ENCODE measurements at regions not wholly inside any gene's neighbourhood (a gene's known extent, or its start where the extent isn't known, plus 50 kb on each side); places are given as distances from the start of the nearest gene placed in this dataset.
"Not testable (repeated sequence)": the region's sequence is repeated elsewhere in the genome, so short reads cannot be mapped to it uniquely, and the experiment has no call there.

GRCh38 chr1:187641907-187642306, 813.2 kb downstream of the PLA2G4A start:
- DNase-seq: no peak

- DNase-seq: no peak
Measured at GRCh38 chr1:187645651-187646050, 816.9 kb downstream of the PLA2G4A start.

GRCh38 chr1:187646536-187647107, 817.9 kb downstream of the PLA2G4A start:
- DNase-seq: no peak

GRCh38 chr1:187648091-187648490, 819.3 kb downstream of the PLA2G4A start:
- no peak for DNase-seq

- DNase-seq: no peak
Measured at GRCh38 chr1:187654635-187655034, 825.9 kb downstream of the PLA2G4A start.

- DNase-seq: no peak
Measured at GRCh38 chr1:187655104-187655503, 826.4 kb downstream of the PLA2G4A start.

GRCh38 chr1:187665483-187665882, 836.7 kb downstream of the PLA2G4A start:
- no peak for DNase-seq

DNA sequence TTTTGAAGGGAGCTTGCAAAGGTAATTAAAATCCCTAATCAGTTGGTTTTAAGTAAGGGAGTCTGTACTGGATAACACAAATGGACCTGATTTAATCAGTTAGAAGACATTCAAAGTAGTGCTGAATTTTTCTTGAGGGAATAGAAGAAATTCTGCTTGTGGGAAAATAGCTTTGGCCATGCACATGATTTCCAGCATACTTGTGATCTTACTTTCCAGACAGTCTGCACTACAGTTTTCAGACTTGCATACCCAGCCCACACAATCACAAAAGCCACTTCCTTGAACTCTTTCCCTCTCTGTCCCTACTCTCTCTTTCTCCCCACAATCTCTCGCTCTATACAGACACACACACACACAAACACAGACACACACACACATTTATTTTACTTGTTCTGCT, 852.1 kb downstream of the PLA2G4A start:
- DNase-seq: no peak

DNA sequence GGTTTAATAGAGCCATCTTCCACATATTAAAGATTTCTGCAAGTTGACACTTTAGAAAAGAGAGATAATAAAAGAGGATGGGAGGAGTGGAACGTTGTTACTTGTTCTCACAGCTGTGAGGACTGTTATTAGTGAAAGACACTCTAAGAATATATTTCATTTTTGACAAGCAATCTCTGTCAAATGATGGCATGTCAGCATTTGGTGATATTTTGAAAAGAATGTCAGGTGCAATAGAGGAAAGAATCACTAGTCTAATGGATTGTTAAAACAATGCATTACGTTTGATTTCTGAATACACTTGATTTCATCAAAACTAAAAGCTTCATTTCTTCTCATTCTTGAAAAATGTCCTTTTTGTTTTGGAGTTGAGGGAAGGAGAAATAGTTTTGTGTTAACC, 853.4 kb downstream of the PLA2G4A start:
- no peak for DNase-seq

- no peak for DNase-seq
Measured at GRCh38 chr1:187685333-187685732, 856.6 kb downstream of the PLA2G4A start.

DNA sequence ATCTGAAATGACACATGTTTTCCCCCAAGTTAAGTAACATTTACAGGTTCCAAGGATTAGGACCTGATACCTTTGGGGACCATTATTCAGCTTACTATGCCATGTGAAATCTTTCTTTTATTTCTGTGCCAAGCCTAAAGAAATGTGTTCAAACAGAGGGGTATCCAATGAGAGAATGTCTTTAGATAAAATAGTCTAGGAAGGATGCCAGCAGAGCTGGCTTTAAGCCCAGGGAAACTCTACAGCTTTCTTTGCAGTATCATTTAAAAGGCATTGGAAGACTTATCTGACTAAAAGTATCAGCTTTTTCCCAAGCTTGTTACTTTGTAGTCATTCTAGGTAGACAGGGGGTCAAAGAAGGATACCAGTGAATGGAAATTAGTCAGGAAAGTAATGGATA, 860.4 kb downstream of the PLA2G4A start:
- DNase-seq: no peak

DNA sequence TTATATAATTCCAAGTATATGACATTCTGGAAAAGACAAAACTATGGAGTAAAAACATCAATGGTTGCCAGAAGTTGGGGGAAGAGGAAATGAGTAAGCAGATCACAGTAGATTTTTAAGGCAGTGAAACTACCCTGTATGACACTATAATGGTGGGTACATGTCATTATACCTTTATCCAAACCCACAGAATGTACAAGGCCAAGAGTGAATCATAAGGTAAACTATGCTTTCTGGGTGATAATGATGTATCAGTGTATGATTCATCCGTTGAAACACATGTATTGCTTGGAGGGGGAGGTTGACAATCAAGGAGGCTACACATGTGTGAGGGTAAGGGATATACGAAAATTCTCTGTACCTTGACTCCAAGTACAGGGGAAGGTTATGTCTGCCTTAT, 862.7 kb downstream of the PLA2G4A start:
- no peak for DNase-seq

- no peak for DNase-seq
Measured at GRCh38 chr1:187692799-187693198, 864.0 kb downstream of the PLA2G4A start.

- no peak for DNase-seq
Measured at GRCh38 chr1:187696073-187696472, 867.3 kb downstream of the PLA2G4A start.

GRCh38 chr1:187703138-187704130, 874.7 kb downstream of the PLA2G4A start:
- not testable (repeated sequence) for DNase-seq

GRCh38 chr1:187714470-187714869, 885.7 kb downstream of the PLA2G4A start:
- no peak for DNase-seq

DNA sequence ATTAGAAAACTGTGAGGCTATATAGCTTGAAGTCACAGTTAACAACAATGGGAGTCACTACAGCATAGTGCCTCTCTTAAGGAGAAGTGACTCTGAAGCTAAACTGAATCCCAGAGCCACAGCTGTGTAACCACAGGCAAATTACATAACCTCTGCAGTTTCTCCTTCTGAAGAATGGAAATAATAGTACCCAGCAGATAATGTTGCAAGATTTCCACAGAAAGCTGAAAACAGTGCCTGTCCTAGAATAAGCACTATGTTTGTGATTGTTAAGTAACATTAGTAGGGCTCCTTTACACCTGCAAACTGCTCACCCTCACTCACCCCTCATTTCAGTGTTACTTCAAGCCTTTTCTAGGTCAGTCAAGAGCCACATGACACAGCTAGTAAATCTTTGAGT, 886.7 kb downstream of the PLA2G4A start:
- no peak for DNase-seq

DNA sequence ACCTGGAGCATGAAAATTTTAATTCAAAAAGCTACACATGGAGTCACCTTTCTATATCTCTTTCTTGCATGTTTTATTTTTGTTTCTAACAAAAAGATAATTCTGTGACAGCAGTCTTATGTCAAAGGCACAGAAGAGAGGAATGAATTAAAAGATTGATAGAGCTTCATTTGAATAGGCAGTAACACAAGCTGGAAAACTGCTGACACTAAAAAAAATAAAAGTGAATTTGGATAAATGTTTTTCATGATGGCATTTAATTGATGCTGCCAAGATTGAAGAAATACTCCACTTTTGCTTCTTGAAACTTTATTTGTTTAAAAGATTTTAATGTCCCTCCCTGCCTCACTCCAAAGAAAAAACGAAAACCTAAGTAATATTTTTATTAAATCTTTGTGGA, 887.4 kb downstream of the PLA2G4A start:
- no peak for DNase-seq

- DNase-seq: peak; percentile 78
Measured at GRCh38 chr1:187718527-187718926, 889.8 kb downstream of the PLA2G4A start.

DNA sequence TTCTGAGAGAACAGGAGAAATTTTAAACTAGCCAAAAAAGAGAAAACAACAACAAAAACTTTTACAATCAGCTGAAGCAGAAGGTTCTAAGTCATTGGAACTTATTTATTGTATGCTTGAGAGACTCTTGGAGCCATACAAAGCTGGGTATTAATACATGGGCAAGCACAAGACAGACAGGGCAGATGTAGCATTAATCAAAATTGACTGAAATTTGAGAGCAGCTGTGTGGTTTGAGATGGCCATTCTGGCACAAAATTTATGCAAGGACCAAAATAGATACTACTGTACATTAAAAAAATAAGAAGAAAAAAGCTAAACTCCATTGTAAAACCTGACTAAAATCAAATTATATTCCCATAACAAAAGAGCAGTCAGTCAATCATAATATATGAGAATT, 892.5 kb downstream of the PLA2G4A start:
- DNase-seq: peak; percentile 36

- DNase-seq: no peak
Measured at GRCh38 chr1:187725216-187725615, 896.5 kb downstream of the PLA2G4A start.

GRCh38 chr1:187733232-187733631, 904.5 kb downstream of the PLA2G4A start:
- no peak for DNase-seq

- DNase-seq: no peak
Measured at GRCh38 chr1:187734427-187734826, 905.7 kb downstream of the PLA2G4A start.

GRCh38 chr1:187744665-187745064, 915.9 kb downstream of the PLA2G4A start:
- peak; percentile 76 for DNase-seq

All from NCI-H187 treated with DMSO at 0.1 percent for 48 hours (cell line).